Neural progenitor cell (in vitro differentiated cells): ENCODE measurements at regions not wholly inside any gene's neighbourhood (a gene's known extent, or its start where the extent isn't known, plus 50 kb on each side); places are given as distances from the start of the nearest gene placed in this dataset.

Experiments
- DNase-seq: peaks from one replicate; pipeline ENCODE4 v3.0.0-alpha.2; 2016; ENCODE audit warnings: low spot score
- H2AFZ ChIP-seq: fragments of 200-600 bp; sonication (generic); replicated peaks from 2 replicates; pipeline ENCODE4 v1.6.1; 2016; ENCODE audit warnings: antibody characterized with exemption
- H3F3A ChIP-seq: fragments of 200-600 bp; sonication (generic); 2 replicates; pipeline ENCODE4 v1.6.1; 2016; ENCODE audit warnings: antibody characterized with exemption, low read depth
- H3K27ac ChIP-seq: fragments of 200-600 bp; sonication (generic); 2 replicates; pipeline ENCODE4 v1.5.1; 2016; ENCODE audit warnings: mild to moderate bottlenecking
- H3K27me3 ChIP-seq: fragments of 200-600 bp; sonication (generic); 2 replicates; pipeline ENCODE4 v1.6.1; 2016; ENCODE audit warnings: mild to moderate bottlenecking, moderate library complexity
- H3K36me3 ChIP-seq: fragments of 200-600 bp; sonication (generic); 2 replicates; pipeline ENCODE4 v1.5.1; 2016
- H3K4me1 ChIP-seq: fragments of 200-600 bp; sonication (generic); 2 replicates; pipeline ENCODE4 v1.6.1; 2016; ENCODE audit warnings: mixed run types
- H3K4me2 ChIP-seq: fragments of 200-600 bp; sonication (generic); 2 replicates; pipeline ENCODE4 v1.6.1; 2016
- H3K4me3 ChIP-seq: fragments of 200-600 bp; sonication (generic); 2 replicates; pipeline ENCODE4 v1.5.1; 2016
- H3K79me2 ChIP-seq: fragments of 200-600 bp; sonication (generic); 2 replicates; pipeline ENCODE4 v1.6.1; 2016; ENCODE audit warnings: low read depth
- H3K9ac ChIP-seq: fragments of 200-600 bp; sonication (generic); 2 replicates; pipeline ENCODE4 v1.6.1; 2016
- H3K9me3 ChIP-seq: fragments of 200-600 bp; sonication (generic); 2 replicates; pipeline ENCODE4 v1.5.1; 2016; ENCODE audit warnings: low read depth
- H4K20me1 ChIP-seq: fragments of 200-600 bp; sonication (generic); 2 replicates; pipeline ENCODE4 v1.6.1; 2016; ENCODE audit warnings: low read depth
- H3K27ac Mint-ChIP-seq: 3 replicates; pipeline ENCODE4 v1.8.0; 2021; ENCODE audit warnings: mixed read lengths
- H3K27me3 Mint-ChIP-seq: 2 replicates; pipeline ENCODE4 v1.8.0; 2022; ENCODE audit warnings: low read depth, mild to moderate bottlenecking, inconsistent platforms, moderate library complexity, mixed read lengths; ENCODE audit not compliant: insufficient read depth
- H3K36me3 Mint-ChIP-seq: 3 replicates; pipeline ENCODE4 v1.8.0; 2021; ENCODE audit warnings: mixed read lengths
- H3K4me1 Mint-ChIP-seq: 3 replicates; pipeline ENCODE4 v1.8.0; 2021; ENCODE audit warnings: mixed read lengths
- H3K4me3 Mint-ChIP-seq: 3 replicates; pipeline ENCODE4 v1.8.0; 2021; ENCODE audit warnings: mild to moderate bottlenecking, moderate library complexity, mixed read lengths
- H3K9me3 Mint-ChIP-seq: 3 replicates; pipeline ENCODE4 v1.8.0; 2020; ENCODE audit warnings: mixed read lengths
- CTCF ChIP-seq: fragments of 200-600 bp; sonication (generic); IDR thresholded peaks from 2 replicates; pipeline ENCODE4 v1.5.1; 2017; ENCODE audit warnings: antibody characterized with exemption, mild to moderate bottlenecking
- EZH2 ChIP-seq: fragments of 200-600 bp; sonication (generic); IDR thresholded peaks from 2 replicates; pipeline ENCODE4 v1.6.1; 2017; ENCODE audit warnings: antibody characterized with exemption, mild to moderate bottlenecking, moderate library complexity
- EZH2phosphoT487 ChIP-seq: fragments of 200-600 bp; sonication (generic); IDR thresholded peaks from 2 replicates; pipeline ENCODE4 v1.6.1; 2017; ENCODE audit warnings: antibody characterized with exemption

GRCh38 chr1:233518344-233518743, 95.6 kb upstream of the KCNK1 start:
- Histone ChIP-seq H3K27ac (no peak overlapping the region), H3K4me2 (no peak overlapping the region), H3K4me3 (no peak overlapping the region), H3K27me3 (no peaks in the 10 kb centered on the region), H3K9me3 (no peaks in the 10 kb centered on the region), H4K20me1 (no peaks in the 10 kb centered on the region), H3F3A (no peaks in the 10 kb centered on the region), H3K36me3 (no peaks in the 10 kb centered on the region), H3K9ac (no peak overlapping the region), H3K4me1 (peaks cover 11% of the 10 kb centered on the region), H3K79me2 (no peaks in the 10 kb centered on the region), H2AFZ (peak overlapping the region; percentile 86)
- no peak overlapping the region for H3K4me3 Mint-ChIP-seq
- no peaks in the 10 kb centered on the region for H3K36me3 Mint-ChIP-seq
- H3K27ac Mint-ChIP-seq = no peak overlapping the region
- H3K27me3 Mint-ChIP-seq = peaks cover 6% of the 10 kb centered on the region
- H3K4me1 Mint-ChIP-seq = peaks cover 15% of the 10 kb centered on the region
- DNase-seq = peak; percentile 59
- H3K9me3 Mint-ChIP-seq = peaks cover 2% of the 10 kb centered on the region
- peak; percentile 77 for TF ChIP-seq CTCF
- no peak for TF ChIP-seq EZH2

- no peaks in the 10 kb centered on the region for H4K20me1 ChIP-seq
- H3K9ac ChIP-seq = no peak overlapping the region
- H3K4me2 ChIP-seq = no peak overlapping the region
- H3K27me3 Mint-ChIP-seq = no peaks in the 10 kb centered on the region
- H3K36me3 Mint-ChIP-seq = no peaks in the 10 kb centered on the region
- H2AFZ ChIP-seq = peak overlapping the region; percentile 52
- no peak overlapping the region for H3K27ac ChIP-seq
- no peak overlapping the region for H3K27ac Mint-ChIP-seq
- no peaks in the 10 kb centered on the region for H3K36me3 ChIP-seq
- no peaks in the 10 kb centered on the region for H3K9me3 ChIP-seq
- no peaks in the 10 kb centered on the region for H3K79me2 ChIP-seq
- no peaks in the 10 kb centered on the region for H3F3A ChIP-seq
- H3K4me1 ChIP-seq = peaks cover 14% of the 10 kb centered on the region
- TF ChIP-seq EZH2phosphoT487 = no peak
- no peak for TF ChIP-seq CTCF
- TF ChIP-seq EZH2 = no peak
- no peak for DNase-seq
- no peaks in the 10 kb centered on the region for H3K27me3 ChIP-seq
- H3K4me1 Mint-ChIP-seq = peaks cover 18% of the 10 kb centered on the region
- peaks cover 2% of the 10 kb centered on the region for H3K9me3 Mint-ChIP-seq
- H3K4me3 Mint-ChIP-seq = no peak overlapping the region
- H3K4me3 ChIP-seq = no peak overlapping the region
Measured at GRCh38 chr1:233520261-233521191, 93.4 kb upstream of the KCNK1 start.

- Histone ChIP-seq H4K20me1 (no peaks in the 10 kb centered on the region), H3K4me3 (peak overlapping the region; percentile 4), H3K9me3 (no peaks in the 10 kb centered on the region), H3K27me3 (no peaks in the 10 kb centered on the region), H3K79me2 (no peaks in the 10 kb centered on the region), H3K4me2 (peak overlapping the region; percentile 36), H3K4me1 (peaks cover 14% of the 10 kb centered on the region), H3K36me3 (no peaks in the 10 kb centered on the region), H3K9ac (no peak overlapping the region), H3F3A (no peaks in the 10 kb centered on the region), H2AFZ (peak overlapping the region; percentile 82), H3K27ac (peak overlapping the region; percentile 8)
- Mint-ChIP-seq H3K36me3 (no peaks in the 10 kb centered on the region), H3K27me3 (no peaks in the 10 kb centered on the region), H3K27ac (no peak overlapping the region), H3K9me3 (peaks cover 2% of the 10 kb centered on the region), H3K4me1 (peaks cover 18% of the 10 kb centered on the region), H3K4me3 (no peak overlapping the region)
- DNase-seq = peak; percentile 64
- TF ChIP-seq CTCF (no peak), EZH2phosphoT487 (no peak), EZH2 (no peak)
Measured at GRCh38 chr1:233523047-233523446, 90.9 kb upstream of the KCNK1 start.
